ENCODE measurements at regions not wholly inside any gene's neighbourhood (a gene's known extent, or its start where the extent isn't known, plus 50 kb on each side); places are given as distances from the start of the nearest gene placed in this dataset.

DNA sequence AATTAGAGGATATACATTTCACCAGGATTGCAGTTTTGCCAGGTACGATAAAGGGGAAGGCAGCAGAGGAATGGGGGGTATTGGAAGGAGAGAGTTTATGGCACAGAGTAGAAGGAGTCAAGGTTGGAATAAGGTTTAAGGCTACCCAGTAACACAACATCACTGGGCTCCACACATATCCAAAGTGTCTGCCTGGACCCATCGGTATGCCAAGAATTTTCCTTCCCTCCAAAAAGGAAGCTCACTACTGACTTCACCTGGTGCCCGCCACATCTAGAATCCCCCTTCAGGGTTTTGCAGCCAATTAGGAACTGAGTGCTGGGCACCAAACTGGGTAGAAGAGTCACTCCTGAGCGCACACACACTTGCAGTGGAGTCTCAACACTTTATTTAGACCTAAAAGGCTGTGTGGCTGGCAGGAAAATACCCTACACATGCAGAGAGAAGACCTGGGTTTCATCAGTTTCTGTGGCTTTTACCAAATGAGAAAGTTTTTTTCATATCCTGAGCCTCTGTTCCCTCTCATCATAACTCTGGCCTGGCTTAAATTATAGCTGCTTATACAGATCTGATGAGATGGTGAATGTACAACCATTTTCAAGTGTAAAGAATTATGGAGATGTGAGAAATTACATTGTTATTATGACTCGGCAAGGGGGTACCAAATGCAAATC is 190.8 kb upstream of the LPP start:
- peaks cover 6% of the 10 kb centered on the region for H3K4me1 Mint-ChIP-seq

DNA sequence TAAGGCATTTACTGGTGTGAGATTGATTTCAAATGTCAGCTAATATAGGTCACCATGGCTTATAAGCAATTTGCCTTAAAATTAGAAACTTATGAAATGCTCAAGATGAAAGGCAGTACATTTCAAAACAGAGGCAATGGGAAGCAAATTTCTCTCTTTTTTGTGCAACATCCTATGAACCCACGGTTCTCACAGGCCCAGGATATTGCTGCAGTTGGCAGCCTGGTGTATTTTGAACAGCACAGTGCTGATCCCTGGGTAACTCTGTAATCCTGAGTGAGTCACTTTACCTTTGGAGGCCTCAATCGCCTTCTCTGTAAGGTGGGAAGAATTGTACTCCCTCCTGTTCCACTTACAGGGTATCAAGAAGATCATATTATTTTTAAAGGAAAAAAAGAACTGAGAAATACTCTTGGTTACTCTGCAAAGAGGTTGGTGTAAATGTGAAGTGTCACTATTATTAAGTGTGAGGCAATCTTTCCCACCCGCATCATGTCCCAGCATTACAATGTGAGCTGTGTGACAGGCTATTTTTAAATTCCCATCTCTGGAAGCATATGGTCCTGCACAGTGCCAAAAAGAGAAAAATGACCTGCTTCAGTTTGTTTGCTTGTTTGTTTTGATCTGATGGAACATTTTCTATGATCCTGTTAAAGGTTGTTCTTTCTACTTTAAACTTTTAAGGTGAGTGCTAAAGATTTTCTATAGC is 190.1 kb upstream of the LPP start:
- Mint-ChIP-seq H3K27ac (no peak overlapping the region), H3K36me3 (ENCODE audit: low read depth) (no peaks in the 10 kb centered on the region), H3K27me3 (ENCODE audit: low read depth) (peaks cover 14% of the 10 kb centered on the region), H3K9me3 (no peaks in the 10 kb centered on the region), H3K4me3 (no peak overlapping the region), H3K4me1 (no peaks in the 10 kb centered on the region)
- TF ChIP-seq, protein P1, sequence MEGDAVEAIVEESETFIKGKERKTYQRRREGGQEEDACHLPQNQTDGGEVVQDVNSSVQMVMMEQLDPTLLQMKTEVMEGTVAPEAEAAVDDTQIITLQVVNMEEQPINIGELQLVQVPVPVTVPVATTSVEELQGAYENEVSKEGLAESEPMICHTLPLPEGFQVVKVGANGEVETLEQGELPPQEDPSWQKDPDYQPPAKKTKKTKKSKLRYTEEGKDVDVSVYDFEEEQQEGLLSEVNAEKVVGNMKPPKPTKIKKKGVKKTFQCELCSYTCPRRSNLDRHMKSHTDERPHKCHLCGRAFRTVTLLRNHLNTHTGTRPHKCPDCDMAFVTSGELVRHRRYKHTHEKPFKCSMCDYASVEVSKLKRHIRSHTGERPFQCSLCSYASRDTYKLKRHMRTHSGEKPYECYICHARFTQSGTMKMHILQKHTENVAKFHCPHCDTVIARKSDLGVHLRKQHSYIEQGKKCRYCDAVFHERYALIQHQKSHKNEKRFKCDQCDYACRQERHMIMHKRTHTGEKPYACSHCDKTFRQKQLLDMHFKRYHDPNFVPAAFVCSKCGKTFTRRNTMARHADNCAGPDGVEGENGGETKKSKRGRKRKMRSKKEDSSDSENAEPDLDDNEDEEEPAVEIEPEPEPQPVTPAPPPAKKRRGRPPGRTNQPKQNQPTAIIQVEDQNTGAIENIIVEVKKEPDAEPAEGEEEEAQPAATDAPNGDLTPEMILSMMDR (IDR thresholded peaks at IDR 0.05; ENCODE audit: unreplicated experiment in 3 of 3): no peak

More for the DNA sequence above, 190.8 kb upstream of the LPP start:
- H3K27ac Mint-ChIP-seq: no peak overlapping the region
- no peak overlapping the region for H3K4me3 Mint-ChIP-seq
- no peaks in the 10 kb centered on the region for H3K36me3 Mint-ChIP-seq (ENCODE audit: low read depth)
- TF ChIP-seq, protein P1 (IDR thresholded peaks at IDR 0.05; ENCODE audit: unreplicated experiment in 3 of 3): no peak
- no peaks in the 10 kb centered on the region for H3K9me3 Mint-ChIP-seq
- peaks cover 20% of the 10 kb centered on the region for H3K27me3 Mint-ChIP-seq (ENCODE audit: low read depth)

DNA sequence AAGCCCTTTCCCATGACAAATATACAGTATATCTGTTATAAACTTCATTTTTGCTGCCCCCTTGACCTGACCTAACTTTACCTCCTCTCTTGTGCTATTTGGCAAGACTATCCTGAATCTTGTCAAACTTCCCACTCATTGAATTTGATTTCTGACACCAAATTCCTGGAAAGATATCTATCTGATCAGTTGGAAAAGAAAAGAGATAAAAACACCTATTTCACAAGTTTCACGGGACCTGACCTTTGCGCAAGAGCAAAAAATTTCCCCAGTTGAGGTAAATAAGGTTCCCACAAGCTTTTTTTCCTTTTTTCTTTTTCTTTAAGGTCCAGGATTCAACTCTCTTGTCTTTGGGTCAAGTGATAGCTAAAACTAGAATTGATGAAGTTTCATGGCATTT is 189.2 kb upstream of the LPP start:
- Mint-ChIP-seq H3K4me3 (no peak overlapping the region), H3K9me3 (no peaks in the 10 kb centered on the region), H3K27me3 (ENCODE audit: low read depth) (peaks cover 18% of the 10 kb centered on the region), H3K4me1 (no peaks in the 10 kb centered on the region), H3K36me3 (ENCODE audit: low read depth) (no peaks in the 10 kb centered on the region), H3K27ac (no peak overlapping the region)
- TF ChIP-seq, protein P1 (IDR thresholded peaks at IDR 0.05; ENCODE audit: unreplicated experiment in 3 of 3): no peak

DNA sequence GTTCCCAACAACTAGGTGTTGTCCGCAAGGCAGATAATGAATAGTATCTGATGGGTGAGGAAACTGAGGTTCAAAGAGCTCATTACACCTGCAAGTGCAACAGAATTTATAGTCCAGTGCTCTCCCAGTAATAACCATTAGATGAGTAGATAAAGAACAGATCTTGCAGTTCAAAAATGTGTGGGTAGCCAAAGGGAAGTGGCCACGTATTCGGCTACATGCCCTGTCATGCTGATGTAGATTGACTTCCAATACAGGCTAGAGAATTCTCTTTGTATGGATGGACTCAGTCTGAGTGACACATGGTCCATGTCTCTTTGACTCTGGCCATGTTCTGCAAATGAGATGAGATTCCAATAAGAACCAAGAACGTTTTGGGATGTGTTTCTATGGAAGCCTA is 187.9 kb upstream of the LPP start:
- Mint-ChIP-seq H3K4me1 (no peaks in the 10 kb centered on the region), H3K9me3 (no peaks in the 10 kb centered on the region), H3K4me3 (no peak overlapping the region), H3K27me3 (ENCODE audit: low read depth) (peaks cover 18% of the 10 kb centered on the region), H3K36me3 (ENCODE audit: low read depth) (no peaks in the 10 kb centered on the region), H3K27ac (no peak overlapping the region)
- TF ChIP-seq, protein P1 (IDR thresholded peaks at IDR 0.05; ENCODE audit: unreplicated experiment in 3 of 3): no peak

DNA sequence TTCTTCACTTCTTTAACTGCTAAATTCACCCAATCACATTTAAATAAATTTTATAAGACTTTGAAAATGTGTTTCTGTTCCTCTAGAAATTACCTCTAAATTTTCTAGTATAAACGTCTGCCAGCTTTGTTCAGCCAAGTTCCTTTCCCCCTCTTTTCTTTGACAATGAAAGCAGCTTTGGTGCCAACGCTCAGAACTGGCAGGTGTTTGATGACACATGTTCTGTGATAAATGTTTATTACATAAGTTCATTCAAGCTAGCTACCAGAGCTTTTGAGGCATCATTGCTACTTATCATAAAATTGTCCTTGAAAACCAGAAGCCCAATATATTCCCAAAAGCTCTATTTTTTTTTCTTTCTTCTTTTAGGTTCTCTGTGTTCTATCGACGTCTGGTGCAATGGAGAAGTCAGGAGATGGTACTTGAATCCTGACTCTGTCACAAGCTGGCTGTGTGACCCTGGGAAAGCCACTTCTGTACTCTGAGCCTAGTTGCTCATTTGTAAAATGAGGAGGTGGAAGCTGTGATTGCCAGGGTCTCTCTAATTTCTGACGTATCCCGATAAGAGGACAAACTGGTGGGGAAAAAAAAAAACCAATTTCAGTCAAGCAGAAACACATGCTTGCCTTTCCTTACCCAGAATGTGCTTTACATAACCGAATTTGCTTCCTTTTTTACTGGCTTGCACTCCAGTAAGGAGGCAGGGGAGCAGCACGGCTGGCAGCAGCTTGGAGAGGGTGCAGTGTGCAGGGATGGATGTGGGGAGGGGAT is 187.1 kb upstream of the LPP start:
- Mint-ChIP-seq H3K9me3 (no peaks in the 10 kb centered on the region), H3K27me3 (ENCODE audit: low read depth) (peaks cover 18% of the 10 kb centered on the region), H3K4me3 (no peak overlapping the region), H3K36me3 (ENCODE audit: low read depth) (no peaks in the 10 kb centered on the region), H3K4me1 (no peaks in the 10 kb centered on the region), H3K27ac (no peak overlapping the region)
- TF ChIP-seq, protein P1 (IDR thresholded peaks at IDR 0.05; ENCODE audit: unreplicated experiment in 3 of 3): no peak

All from nephron (organoid).